ENCODE measurements at regions not wholly inside any gene's neighbourhood (a gene's known extent, or its start where the extent isn't known, plus 50 kb on each side); places are given as distances from the start of the nearest gene placed in this dataset.

DNA sequence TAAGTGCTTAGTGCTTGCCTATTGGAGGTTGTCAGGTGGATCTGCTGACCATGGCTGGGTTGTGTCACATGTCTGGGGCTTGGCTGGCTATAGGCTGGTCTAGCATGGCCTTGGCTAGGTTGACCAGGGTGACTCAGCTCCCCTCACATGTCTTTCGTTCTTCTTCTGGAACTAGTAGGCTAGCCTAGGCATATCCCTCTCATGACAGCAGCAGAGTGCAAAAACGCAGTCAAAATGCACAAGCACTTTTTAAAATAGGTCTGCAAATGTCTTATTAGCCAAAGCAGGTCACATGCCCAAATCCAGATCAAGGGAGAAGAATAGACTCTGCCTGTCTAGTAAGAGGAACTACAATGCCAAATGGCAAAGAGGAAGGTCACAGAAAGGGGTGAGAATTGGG lies 179.7 kb upstream of the ACVR2A start (continued):
- TF ChIP-seq, protein P1, sequence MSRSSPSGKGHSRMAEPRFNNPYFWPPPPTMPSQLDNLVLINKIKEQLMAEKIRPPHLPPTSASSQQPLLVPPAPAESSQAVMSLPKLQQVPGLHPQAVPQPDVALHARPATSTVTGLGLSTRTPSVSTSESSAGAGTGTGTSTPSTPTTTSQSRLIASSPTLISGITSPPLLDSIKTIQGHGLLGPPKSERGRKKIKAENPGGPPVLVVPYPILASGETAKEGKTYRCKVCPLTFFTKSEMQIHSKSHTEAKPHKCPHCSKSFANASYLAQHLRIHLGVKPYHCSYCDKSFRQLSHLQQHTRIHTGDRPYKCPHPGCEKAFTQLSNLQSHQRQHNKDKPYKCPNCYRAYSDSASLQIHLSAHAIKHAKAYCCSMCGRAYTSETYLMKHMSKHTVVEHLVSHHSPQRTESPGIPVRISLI (tag by site-specific recombination; IDR thresholded peaks at IDR 0.05): no peak
- TF ChIP-seq ZEB2 (tag by site-specific recombination; IDR thresholded peaks at IDR 0.05) (no peak), EGR2 (tag by site-specific recombination; IDR thresholded peaks at IDR 0.05; ENCODE audit: low read depth) (no peak), SALL2 (tag by site-specific recombination; IDR thresholded peaks at IDR 0.05; ENCODE audit: borderline replicate concordance) (no peak), ZSCAN16 (tag by site-specific recombination; IDR thresholded peaks at IDR 0.05) (no peak)
- TF ChIP-seq, protein P2, sequence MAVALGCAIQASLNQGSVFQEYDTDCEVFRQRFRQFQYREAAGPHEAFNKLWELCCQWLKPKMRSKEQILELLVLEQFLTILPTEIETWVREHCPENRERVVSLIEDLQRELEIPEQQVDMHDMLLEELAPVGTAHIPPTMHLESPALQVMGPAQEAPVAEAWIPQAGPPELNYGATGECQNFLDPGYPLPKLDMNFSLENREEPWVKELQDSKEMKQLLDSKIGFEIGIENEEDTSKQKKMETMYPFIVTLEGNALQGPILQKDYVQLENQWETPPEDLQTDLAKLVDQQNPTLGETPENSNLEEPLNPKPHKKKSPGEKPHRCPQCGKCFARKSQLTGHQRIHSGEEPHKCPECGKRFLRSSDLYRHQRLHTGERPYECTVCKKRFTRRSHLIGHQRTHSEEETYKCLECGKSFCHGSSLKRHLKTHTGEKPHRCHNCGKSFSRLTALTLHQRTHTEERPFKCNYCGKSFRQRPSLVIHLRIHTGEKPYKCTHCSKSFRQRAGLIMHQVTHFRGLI (tag by site-specific recombination; IDR thresholded peaks at IDR 0.05): no peak

DNA sequence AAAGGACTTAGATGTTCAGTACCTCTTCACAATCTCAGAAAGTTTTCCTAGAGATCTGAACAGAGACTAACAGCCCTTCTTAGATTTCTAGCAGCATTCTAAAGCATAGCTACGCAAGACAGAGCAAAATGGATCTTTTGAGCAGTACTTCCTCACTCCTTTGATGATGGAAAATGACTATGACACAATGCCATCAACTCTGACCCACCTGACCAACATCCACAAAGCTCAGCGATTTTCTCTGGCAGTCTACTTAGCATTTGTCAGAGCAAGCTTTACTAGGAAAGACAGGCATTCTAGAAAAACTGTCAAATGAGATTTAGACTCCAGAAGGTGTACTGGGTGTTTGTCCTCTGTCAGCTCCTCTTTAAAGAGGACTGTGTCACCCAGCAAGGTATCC lies 180.9 kb upstream of the ACVR2A start:
- POLR2A ChIA-PET: no interaction called here
- no peak overlapping the region for H3K27ac ChIP-seq (ENCODE audit: extremely low read depth, low read depth, low read length)
- CTCF ChIA-PET: interaction anchor here (0.5 to 0.6 kb wide), 3 partner anchors 9 to 189 kb away, joined by 3 read pairs; no protein-coding TSS in a partner anchor
- no peaks in the 10 kb centered on the region for H3K4me1 ChIP-seq (ENCODE audit: control insufficient read depth, insufficient read depth, low read length)
- H3K9me3 ChIP-seq (ENCODE audit: control insufficient read depth, insufficient read depth, low read depth, low read length): no peaks in the 10 kb centered on the region
- TF ChIP-seq ZNF530 (tag by site-specific recombination; IDR thresholded peaks at IDR 0.05; ENCODE audit: low read depth): no peak
- no peak for TF ChIP-seq ZNF239 (tag by site-specific recombination; IDR thresholded peaks at IDR 0.05)
- TF ChIP-seq, protein P3, sequence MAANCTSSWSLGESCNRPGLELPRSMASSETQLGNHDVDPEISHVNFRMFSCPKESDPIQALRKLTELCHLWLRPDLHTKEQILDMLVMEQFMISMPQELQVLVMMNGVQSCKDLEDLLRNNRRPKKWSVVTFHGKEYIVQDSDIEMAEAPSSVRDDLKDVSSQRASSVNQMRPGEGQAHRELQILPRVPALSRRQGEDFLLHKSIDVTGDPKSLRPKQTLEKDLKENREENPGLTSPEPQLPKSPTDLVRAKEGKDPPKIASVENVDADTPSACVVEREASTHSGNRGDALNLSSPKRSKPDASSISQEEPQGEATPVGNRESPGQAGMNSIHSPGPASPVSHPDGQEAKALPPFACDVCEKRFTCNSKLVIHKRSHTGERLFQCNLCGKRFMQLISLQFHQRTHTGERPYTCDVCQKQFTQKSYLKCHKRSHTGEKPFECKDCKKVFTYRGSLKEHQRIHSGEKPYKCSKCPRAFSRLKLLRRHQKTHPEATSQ (tag by site-specific recombination; IDR thresholded peaks at IDR 0.05): no peak
- TF ChIP-seq ZNF626 (tag by site-specific recombination; IDR thresholded peaks at IDR 0.05): no peak
- no peak for TF ChIP-seq ZNF354C (tag by site-specific recombination; IDR thresholded peaks at IDR 0.05; ENCODE audit: borderline replicate concordance, low read depth)
- TF ChIP-seq KLF9 (tag by site-specific recombination; IDR thresholded peaks at IDR 0.05; ENCODE audit: low read depth): no peak
- TF ChIP-seq KLF1 (tag by site-specific recombination; IDR thresholded peaks at IDR 0.05): no peak
- TF ChIP-seq ZNF670 (tag by site-specific recombination; IDR thresholded peaks at IDR 0.05; ENCODE audit: low read depth): no peak
- TF ChIP-seq ZNF155 (tag by site-specific recombination; IDR thresholded peaks at IDR 0.05): no peak
- TF ChIP-seq ZNF157 (tag by site-specific recombination; IDR thresholded peaks at IDR 0.05): no peak
- no peak for TF ChIP-seq ZNF266 (tag by site-specific recombination; IDR thresholded peaks at IDR 0.05; ENCODE audit: low read depth)
- TF ChIP-seq ZNF114 (tag by site-specific recombination; IDR thresholded peaks at IDR 0.05): no peak
- TF ChIP-seq, protein P4, sequence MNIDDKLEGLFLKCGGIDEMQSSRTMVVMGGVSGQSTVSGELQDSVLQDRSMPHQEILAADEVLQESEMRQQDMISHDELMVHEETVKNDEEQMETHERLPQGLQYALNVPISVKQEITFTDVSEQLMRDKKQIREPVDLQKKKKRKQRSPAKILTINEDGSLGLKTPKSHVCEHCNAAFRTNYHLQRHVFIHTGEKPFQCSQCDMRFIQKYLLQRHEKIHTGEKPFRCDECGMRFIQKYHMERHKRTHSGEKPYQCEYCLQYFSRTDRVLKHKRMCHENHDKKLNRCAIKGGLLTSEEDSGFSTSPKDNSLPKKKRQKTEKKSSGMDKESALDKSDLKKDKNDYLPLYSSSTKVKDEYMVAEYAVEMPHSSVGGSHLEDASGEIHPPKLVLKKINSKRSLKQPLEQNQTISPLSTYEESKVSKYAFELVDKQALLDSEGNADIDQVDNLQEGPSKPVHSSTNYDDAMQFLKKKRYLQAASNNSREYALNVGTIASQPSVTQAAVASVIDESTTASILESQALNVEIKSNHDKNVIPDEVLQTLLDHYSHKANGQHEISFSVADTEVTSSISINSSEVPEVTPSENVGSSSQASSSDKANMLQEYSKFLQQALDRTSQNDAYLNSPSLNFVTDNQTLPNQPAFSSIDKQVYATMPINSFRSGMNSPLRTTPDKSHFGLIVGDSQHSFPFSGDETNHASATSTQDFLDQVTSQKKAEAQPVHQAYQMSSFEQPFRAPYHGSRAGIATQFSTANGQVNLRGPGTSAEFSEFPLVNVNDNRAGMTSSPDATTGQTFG (tag by site-specific recombination; IDR thresholded peaks at IDR 0.05; ENCODE audit: borderline replicate concordance): no peak
- TF ChIP-seq ZNF2 (tag by site-specific recombination; IDR thresholded peaks at IDR 0.05): no peak
- no peak for TF ChIP-seq ZNF558 (tag by site-specific recombination; IDR thresholded peaks at IDR 0.05)
- no peak for TF ChIP-seq YY1 (tag by site-specific recombination; IDR thresholded peaks at IDR 0.05)
- no peak overlapping the region for H3K4me3 ChIP-seq (ENCODE audit: low read depth, low read length)
- no peaks in the 10 kb centered on the region for H3K36me3 ChIP-seq (ENCODE audit: control insufficient read depth in 2 of 2, insufficient read depth in 1 of 2, low read length in 2 of 2)

Data from HEK293 (cell line).